Frontal cortex (tissue), 3 donors: ENCODE measurements at regions not wholly inside any gene's neighbourhood (a gene's known extent, or its start where the extent isn't known, plus 50 kb on each side); places are given as distances from the start of the nearest gene placed in this dataset.

Experiments
- DNase-seq, 2 donors: peaks; one replicate each; pipeline ENCODE4 v3.0.0; 2012; ENCODE audit warnings: low spot score in 2 of 2
- FAIRE-seq: peaks from 2 replicates; lab custom pipeline; 2012; peaks lifted over from hg19 to GRCh38; lab: Jason Lieb, UNC
- donor health status: control.
- donor health status: control.
- donor health status: control.

GRCh38 chr5:2320611-2321010 is 430.9 kb downstream of the IRX2 start:
- FAIRE-seq (no peak), DNase-seq (no peak)

DNA sequence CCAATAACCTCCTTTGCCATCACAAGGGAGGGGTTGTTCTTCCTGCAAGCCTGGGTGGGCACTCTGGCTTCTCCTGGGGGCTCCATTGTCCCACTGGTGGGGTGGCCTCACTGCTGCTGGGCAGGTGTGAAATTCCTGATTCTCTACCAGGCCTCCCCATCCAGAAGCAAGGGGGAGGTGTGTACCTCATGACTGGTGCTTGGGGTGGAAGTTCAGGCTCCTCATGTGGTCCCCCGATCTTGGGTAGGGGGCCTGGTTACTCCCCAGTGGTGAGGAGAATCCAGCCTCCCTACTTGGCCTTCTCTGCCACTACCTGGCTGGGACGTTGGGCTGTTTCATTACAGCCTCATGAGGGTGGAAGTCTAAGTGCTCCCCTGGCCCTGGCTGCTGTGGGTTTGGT is 433.9 kb downstream of the IRX2 start:
- DNase-seq (no peak), FAIRE-seq (no peak)

DNA sequence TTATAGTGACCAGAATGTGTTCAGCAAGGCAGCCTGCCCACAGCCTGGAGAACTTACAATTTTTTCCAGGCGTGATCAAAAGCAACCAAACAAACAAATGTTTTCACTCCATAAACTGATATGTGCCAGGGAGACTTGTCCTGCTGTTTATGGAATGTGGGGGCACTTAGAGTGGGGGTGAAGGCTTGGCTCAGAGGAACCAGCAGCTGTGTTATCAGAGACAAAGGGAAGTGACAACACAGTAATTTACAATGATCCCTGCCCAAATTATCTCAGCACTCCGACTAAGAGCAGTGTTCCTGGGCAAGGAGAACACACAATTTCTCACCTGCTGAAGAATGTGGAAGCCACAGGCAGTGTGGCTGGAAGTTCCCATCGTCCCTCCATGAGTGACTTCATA is 429.1 kb upstream of the IRX4 start:
- no peak for FAIRE-seq
- no peak for DNase-seq

GRCh38 chr5:2310946-2311345 is 428.2 kb upstream of the IRX4 start:
- DNase-seq (no peak), FAIRE-seq (no peak)

GRCh38 chr5:2307631-2308030 is 424.9 kb upstream of the IRX4 start:
- DNase-seq (no peak), FAIRE-seq (no peak)

DNA sequence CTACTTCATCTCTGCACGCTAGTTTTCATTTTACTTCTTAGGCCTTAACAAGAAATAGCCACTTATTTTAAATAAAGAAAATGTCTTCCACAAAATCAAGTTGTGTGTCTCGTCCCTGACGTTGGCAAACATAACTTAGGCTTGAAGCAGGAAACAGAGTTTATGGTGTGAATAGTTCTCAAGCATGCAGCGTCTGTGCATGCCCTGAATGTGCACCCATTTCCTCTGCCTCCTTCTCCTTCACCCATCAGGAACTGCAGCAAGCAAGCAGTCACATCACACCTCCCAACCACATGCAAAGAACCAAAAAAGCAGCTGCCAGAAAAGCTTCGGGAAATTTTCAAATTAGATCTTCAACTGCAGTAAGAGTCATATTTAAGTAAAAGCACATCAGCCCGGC is 424.0 kb upstream of the IRX4 start:
- FAIRE-seq, result no peak

GRCh38 chr5:2303431-2304100 is 420.8 kb upstream of the IRX4 start:
- no peak for FAIRE-seq
- no peak for DNase-seq

More for the DNA sequence above, 424.0 kb upstream of the IRX4 start:
- no peak for DNase-seq

DNA sequence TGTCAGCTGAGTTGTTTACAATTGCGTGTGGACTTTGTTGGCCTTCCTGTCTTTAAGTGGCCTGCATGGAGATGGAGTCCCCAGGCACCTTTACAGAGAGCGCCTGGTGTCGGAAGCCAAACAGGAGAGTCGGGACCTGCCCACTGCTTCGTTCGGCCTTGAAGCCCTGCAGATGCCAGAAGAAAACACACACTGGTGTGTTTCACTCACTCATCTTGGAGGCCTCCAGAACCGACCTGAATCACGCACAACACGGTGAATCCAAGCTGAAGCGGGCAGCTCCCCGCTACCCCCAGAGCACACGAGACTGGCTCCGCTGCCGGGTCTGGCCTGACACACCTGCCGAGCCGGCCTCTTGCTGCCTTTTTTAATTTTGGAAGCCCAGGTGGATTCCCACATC is 419.4 kb upstream of the IRX4 start:
- no peak for FAIRE-seq
- DNase-seq, result no peak

- DNase-seq (no peak), FAIRE-seq (no peak)
Measured at GRCh38 chr5:2300861-2301574, 418.3 kb upstream of the IRX4 start.

DNA sequence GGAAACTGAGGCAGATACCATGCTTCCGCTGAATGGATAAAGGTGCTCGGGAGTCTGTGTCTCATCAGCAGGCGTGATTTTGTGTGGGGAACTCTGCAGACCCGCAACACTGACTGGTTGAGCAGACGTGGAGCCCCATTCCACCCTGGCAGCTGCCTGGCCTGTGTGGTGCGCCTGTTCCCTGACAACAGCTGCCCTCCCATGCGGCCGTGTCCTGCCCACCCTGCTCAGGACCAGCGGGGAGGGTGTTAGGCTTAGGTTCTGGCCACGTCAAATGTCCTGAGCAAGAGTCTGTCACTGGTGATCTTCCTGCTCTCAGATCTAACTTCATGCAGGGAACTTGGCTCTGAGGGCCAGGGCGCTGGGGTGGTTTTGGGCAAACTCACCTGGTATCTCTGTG is 417.7 kb upstream of the IRX4 start:
- no peak for DNase-seq
- no peak for FAIRE-seq

- no peak for FAIRE-seq
- DNase-seq, result no peak
Measured at GRCh38 chr5:2299388-2300220, 416.9 kb upstream of the IRX4 start.

DNA sequence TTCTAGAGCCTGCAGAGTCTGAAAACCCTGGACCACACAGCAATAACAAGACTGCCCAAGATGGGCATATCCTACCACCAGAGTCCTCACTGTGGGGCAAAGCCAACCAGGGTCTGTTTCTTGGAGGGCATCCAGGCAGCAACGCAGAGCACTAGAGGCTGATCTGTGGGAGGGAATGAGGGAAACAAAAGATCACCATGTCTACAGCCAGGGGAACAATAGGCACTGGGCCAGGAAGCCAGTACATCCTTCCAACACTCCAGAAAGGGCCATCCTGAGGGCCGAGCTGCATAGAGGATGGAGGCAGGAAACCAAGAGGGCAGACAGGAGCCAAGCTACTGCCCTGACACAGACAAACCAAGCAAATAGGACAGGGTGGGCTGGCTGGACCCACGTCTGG is 416.1 kb upstream of the IRX4 start:
- FAIRE-seq (no peak), DNase-seq (no peak)

- FAIRE-seq (no peak), DNase-seq (no peak)
Measured at GRCh38 chr5:2297991-2298390, 415.3 kb upstream of the IRX4 start.

DNA sequence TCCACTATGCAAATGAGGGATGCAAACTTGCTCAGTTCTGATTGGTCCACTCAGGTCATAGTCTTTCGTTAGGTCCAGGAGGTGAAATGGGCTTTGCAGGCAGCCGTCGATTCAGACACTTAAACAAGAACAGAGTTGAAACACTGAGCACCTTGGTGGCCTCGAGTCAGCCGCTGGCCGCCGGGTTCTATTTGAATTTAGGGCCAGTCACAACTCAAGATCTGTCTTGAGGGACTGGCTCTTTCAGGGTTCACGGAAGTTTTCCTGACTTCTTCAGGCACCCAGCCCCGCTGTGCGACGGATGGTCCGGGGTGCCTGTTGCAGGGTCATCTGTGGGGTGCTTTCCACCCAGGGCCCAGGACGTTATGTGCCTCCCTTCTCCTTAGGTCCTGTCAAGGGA is 412.8 kb upstream of the IRX4 start:
- DNase-seq (no peak), FAIRE-seq (no peak)

GRCh38 chr5:2293906-2294305 is 411.2 kb upstream of the IRX4 start:
- FAIRE-seq (no peak), DNase-seq (no peak)

- FAIRE-seq, result no peak
- DNase-seq, result no peak
Measured at GRCh38 chr5:2291146-2291840, 408.6 kb upstream of the IRX4 start.

DNA sequence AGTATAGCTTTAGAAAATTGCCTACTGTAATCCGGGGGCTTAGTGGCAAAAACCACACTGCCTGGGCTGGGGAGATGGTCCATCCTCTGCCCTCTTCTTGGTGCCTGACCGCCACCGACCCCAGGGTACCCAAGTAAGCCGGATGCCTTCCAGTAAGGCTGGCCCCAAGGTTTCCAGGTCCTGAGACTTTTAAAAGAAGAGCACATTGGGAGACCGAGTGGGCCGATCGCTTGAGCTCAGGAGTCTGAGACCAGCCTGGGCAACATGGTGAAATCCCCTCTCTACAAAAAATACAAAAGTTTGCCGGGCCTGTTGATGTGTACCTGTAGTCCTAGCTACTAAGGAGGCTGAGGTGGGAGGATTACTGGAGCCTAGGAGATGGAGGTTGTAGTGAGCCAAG is 406.7 kb upstream of the IRX4 start:
- DNase-seq (no peak), FAIRE-seq (no peak)

DNA sequence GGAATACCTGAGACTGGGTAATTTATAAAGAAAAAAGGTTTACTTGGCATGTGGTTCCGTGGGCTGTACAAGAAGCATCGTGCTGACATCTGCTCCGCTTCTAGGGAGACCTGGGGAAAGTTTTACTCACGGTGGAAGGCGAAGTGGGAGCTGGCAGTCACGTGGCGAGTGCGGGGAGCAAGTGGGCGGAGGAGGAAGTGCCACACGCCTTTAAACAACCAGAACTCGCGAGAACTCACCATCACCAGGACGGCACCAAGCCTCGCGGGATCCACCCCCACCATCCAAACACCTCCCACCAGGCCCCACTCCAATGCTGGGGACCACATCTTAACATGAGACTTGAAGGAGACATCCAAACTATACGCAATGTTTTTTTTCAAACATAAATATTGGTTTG is 406.2 kb upstream of the IRX4 start:
- no peak for DNase-seq
- FAIRE-seq, result no peak

DNA sequence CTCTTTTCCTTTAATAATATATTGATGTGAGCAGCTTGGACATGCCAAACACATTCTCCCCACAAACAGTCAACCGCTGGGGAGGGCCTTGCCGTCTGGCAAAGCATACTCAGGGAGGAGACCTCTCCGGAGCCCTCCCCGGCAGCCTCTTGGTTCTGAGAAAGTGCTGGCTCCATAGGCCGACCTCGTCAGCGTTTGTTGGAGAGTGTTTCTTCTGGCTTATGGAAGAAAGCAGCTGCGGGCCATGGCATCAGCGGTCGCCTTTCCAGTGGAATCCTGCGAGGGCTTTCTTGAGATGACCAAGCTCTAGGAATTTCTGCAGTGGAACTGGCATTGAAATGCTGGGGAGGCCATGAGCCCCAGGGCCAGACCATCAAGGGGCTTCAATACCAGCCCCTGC is 405.7 kb upstream of the IRX4 start:
- no peak for DNase-seq
- no peak for FAIRE-seq

- no peak for FAIRE-seq
- no peak for DNase-seq
Measured at GRCh38 chr5:2286250-2286649, 403.5 kb upstream of the IRX4 start.
